MCF 10A (cell line): ENCODE measurements at regions not wholly inside any gene's neighbourhood (a gene's known extent, or its start where the extent isn't known, plus 50 kb on each side); places are given as distances from the start of the nearest gene placed in this dataset.

ENCODE experiments used
- BruUV-seq: library from RNA; stranded (reverse); fragments of 400-500 nt; replicated peaks from 2 replicates; lab custom pipeline; 2021; lab: Mats Ljungman, UMichigan
- CTCF ChIA-PET: fragments of 300-600 bp; sonication (Branson Sonifier 250); formaldehyde crosslinking; extraction: SDS; loops from one replicate; lab custom pipeline; 2021; ENCODE audit warnings: antibody characterized with exemption, inconsistent platforms; lab: Yijun Ruan, JAX
- POLR2A ChIA-PET: fragments of 300-600, 350-650 bp; sonication (Branson Sonifier 250); formaldehyde crosslinking; extraction: SDS; loops from one replicate; lab custom pipeline; 2020; ENCODE audit warnings: antibody characterized with exemption, inconsistent platforms; lab: Yijun Ruan, JAX
- DNase-seq: peaks from one replicate; pipeline ENCODE4 v3.0.0-alpha.2; 2018; ENCODE audit not compliant: unreplicated experiment
- H3K27ac Mint-ChIP-seq: one replicate; pipeline ENCODE4 v1.8.0; 2022; ENCODE audit warnings: mild to moderate bottlenecking, low read depth, mixed read lengths; ENCODE audit not compliant: unreplicated experiment
- H3K27me3 Mint-ChIP-seq: one replicate; pipeline ENCODE4 v1.8.0; 2022; ENCODE audit warnings: mixed read lengths; ENCODE audit not compliant: insufficient read depth, unreplicated experiment
- H3K36me3 Mint-ChIP-seq: one replicate; pipeline ENCODE4 v1.8.0; 2022; ENCODE audit warnings: mild to moderate bottlenecking, moderate library complexity, mixed read lengths; ENCODE audit not compliant: insufficient read depth, unreplicated experiment
- H3K4me1 Mint-ChIP-seq: one replicate; pipeline ENCODE4 v1.8.0; 2022; ENCODE audit warnings: mixed read lengths; ENCODE audit not compliant: insufficient read depth, unreplicated experiment
- H3K4me3 Mint-ChIP-seq: one replicate; pipeline ENCODE4 v1.8.0; 2022; ENCODE audit warnings: mild to moderate bottlenecking, moderate library complexity, mixed read lengths; ENCODE audit not compliant: unreplicated experiment
- H3K9me3 Mint-ChIP-seq: one replicate; pipeline ENCODE4 v1.8.0; 2022; ENCODE audit warnings: mixed read lengths; ENCODE audit not compliant: unreplicated experiment
- intact Hi-C: fragments of 100-400 bp; cut with micrococcal nuclease; formaldehyde crosslinking; loops from 2 replicates; pipeline ENCODE4 v1.14.1; 2022
- TF ChIP-seq, protein P1 (sequence below): fragments of 200-600 bp; IDR thresholded peaks from one replicate; pipeline ENCODE4 v1.8.0; 2022; ENCODE audit warnings: antibody characterized with exemption, mild to moderate bottlenecking; ENCODE audit not compliant: unreplicated experiment

DNA sequence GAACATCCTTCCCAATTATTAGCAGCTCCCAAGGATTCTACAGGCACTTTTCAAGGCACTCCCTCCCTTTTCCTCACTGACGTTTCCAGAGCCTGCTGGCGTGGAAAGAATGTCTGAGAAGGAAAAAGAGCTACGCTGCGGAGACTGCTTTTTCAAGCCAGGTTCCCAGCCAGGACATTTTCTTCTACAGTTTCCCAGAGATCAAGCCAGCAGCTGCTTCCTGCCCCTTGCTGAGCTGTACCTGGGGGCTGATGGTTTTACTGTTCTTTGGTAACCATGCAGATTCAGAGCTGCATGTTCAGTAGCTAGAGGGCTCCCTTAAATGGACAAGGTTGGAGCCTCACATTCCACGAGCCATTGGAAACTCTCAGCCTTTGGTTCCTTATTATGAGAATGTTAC is 133.4 kb downstream of the EVX1 start:
- no peak overlapping the region for H3K4me3 Mint-ChIP-seq
- CTCF ChIA-PET = interaction anchor here (1.1 kb wide), 1 partner anchor 68 kb away, joined by 3 read pairs; no protein-coding TSS in a partner anchor
- DNase-seq = no peak
- H3K36me3 Mint-ChIP-seq = no peaks in the 10 kb centered on the region
- no peaks in the 10 kb centered on the region for H3K9me3 Mint-ChIP-seq
- POLR2A ChIA-PET = interaction anchor here (1.4 kb wide), 1 partner anchor 47 kb away, joined by 3 read pairs; no protein-coding TSS in a partner anchor
- no peak overlapping the region for H3K27ac Mint-ChIP-seq
- H3K4me1 Mint-ChIP-seq = peaks cover 10% of the 10 kb centered on the region
- BruUV-seq = no TSS peak
- intact Hi-C loops = no loop called here
- H3K27me3 Mint-ChIP-seq = peaks cover 28% of the 10 kb centered on the region
- TF ChIP-seq, protein P1, sequence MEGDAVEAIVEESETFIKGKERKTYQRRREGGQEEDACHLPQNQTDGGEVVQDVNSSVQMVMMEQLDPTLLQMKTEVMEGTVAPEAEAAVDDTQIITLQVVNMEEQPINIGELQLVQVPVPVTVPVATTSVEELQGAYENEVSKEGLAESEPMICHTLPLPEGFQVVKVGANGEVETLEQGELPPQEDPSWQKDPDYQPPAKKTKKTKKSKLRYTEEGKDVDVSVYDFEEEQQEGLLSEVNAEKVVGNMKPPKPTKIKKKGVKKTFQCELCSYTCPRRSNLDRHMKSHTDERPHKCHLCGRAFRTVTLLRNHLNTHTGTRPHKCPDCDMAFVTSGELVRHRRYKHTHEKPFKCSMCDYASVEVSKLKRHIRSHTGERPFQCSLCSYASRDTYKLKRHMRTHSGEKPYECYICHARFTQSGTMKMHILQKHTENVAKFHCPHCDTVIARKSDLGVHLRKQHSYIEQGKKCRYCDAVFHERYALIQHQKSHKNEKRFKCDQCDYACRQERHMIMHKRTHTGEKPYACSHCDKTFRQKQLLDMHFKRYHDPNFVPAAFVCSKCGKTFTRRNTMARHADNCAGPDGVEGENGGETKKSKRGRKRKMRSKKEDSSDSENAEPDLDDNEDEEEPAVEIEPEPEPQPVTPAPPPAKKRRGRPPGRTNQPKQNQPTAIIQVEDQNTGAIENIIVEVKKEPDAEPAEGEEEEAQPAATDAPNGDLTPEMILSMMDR = no peak

DNA sequence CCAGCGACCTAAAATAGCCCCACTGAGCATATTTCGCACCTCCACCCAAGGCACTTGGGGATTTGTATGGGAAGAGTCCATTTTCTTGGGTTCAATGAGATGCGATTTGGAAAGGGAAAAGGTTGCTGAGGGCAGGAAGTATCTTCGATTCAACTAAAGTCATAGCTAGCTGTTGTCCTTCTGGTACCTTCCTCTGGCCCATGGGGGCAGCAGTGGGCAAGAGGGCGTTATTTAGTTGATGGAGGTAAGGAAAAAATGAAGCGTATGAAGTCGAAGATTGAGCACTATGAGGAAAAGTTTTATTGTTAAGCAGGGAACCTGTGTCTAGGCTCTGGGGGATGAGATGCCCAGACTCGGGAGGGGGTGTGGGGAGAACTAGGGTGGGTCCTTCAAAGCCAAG is 135.4 kb downstream of the EVX1 start:
- POLR2A ChIA-PET = no interaction called here
- Mint-ChIP-seq H3K4me1 (no peaks in the 10 kb centered on the region), H3K4me3 (no peak overlapping the region), H3K9me3 (no peaks in the 10 kb centered on the region), H3K36me3 (no peaks in the 10 kb centered on the region), H3K27ac (no peak overlapping the region), H3K27me3 (peaks cover 28% of the 10 kb centered on the region)
- TF ChIP-seq, protein P1 = no peak
- BruUV-seq = no TSS peak
- no peak for DNase-seq
- intact Hi-C loops = no loop called here
- CTCF ChIA-PET = interaction anchor here (0.6 kb wide), 1 partner anchor 1120 kb away, joined by 3 read pairs; no protein-coding TSS in a partner anchor

DNA sequence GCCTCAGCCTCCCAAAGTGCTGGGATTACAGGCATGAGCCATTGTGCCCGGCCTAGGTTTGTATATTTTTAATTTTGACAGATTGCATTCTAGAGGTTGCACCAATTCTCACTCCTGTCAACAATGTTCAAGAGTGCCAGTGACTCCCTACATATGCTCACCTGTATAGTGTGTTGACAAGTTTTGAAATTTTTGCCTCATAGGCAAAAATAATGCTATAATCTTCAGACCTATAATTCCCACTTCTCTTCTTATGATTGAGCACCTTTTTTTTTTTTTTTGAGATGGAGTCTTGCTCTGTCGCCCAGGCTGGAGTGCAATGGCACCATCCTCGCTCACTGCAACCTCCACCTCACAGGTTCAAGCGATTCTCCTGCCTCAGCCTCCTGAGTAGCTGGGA is 139.7 kb downstream of the EVX1 start:
- POLR2A ChIA-PET = no interaction called here
- no peak overlapping the region for H3K27ac Mint-ChIP-seq
- H3K36me3 Mint-ChIP-seq = no peaks in the 10 kb centered on the region
- no TSS peak for BruUV-seq
- CTCF ChIA-PET = no interaction called here
- TF ChIP-seq, protein P1 = no peak
- no peaks in the 10 kb centered on the region for H3K4me1 Mint-ChIP-seq
- no peak overlapping the region for H3K4me3 Mint-ChIP-seq
- no peak for DNase-seq
- H3K9me3 Mint-ChIP-seq = no peaks in the 10 kb centered on the region
- intact Hi-C loops = no loop called here
- H3K27me3 Mint-ChIP-seq = peaks cover 13% of the 10 kb centered on the region

DNA sequence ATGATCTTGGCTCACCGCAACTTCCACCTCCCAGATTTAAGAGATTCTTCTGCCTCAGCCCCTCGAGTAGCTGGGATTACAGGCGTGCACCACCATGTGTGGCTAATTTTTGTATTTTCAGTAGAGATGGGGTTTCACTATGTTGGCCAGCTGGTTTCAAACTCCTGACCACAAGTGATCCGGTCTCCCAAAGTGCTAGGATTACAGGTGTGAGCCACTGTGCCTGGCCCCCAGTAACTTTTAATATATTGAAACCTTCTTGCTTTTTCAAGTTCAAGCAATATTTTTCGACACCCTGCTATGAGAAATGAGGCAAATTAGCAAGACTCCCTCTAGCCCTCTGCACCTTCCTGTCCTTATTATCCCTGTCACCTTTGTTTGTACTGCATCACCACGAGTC is 144.0 kb downstream of the EVX1 start:
- Mint-ChIP-seq H3K36me3 (no peaks in the 10 kb centered on the region), H3K27ac (no peak overlapping the region), H3K4me1 (no peaks in the 10 kb centered on the region), H3K9me3 (no peaks in the 10 kb centered on the region), H3K27me3 (no peaks in the 10 kb centered on the region), H3K4me3 (no peak overlapping the region)
- ChIA-PET POLR2A (no interaction called here), CTCF (interaction anchor here (0.6 kb wide), 1 partner anchor 394 kb away, joined by 3 read pairs; no protein-coding TSS in a partner anchor)
- TF ChIP-seq, protein P1 = no peak
- DNase-seq = no peak
- BruUV-seq = no TSS peak
- intact Hi-C loops = no loop called here
